ENCODE measurements at regions not wholly inside any gene's neighbourhood (a gene's known extent, or its start where the extent isn't known, plus 50 kb on each side); places are given as distances from the start of the nearest gene placed in this dataset.
"Not testable (repeated sequence)": the region's sequence is repeated elsewhere in the genome, so short reads cannot be mapped to it uniquely, and the experiment has no call there.

- Histone ChIP-seq H3K36me3 (no peaks in the 10 kb centered on the region), H3K4me1 (peaks cover 0 to 18% (median 6%) of the 10 kb centered on the region in 12 donors), H3K27me3 (no peaks in the 10 kb centered on the region), H3K9me3 (peaks cover 0 to 4% (median 0%) of the 10 kb centered on the region in 12 donors), H3K27ac (no peak overlapping the region), H3K4me3 (no peak overlapping the region)
- intact Hi-C loops (cut with DNase I), result loop anchor here in 7 of 10 donors (2.0 to 10.0 kb wide), 10 partner anchors 43 to 1035 kb away; no protein-coding TSS in a partner anchor
- ATAC-seq, result no peak
- TF ChIP-seq CTCF (IDR thresholded peaks at IDR 0.05), result no peak
- no peak for TF ChIP-seq POLR2A (IDR thresholded peaks at IDR 0.05)
- DNase-seq, result no peak
These were observed 764.2 kb downstream of the DIAPH3 start for GRCh38 chr13:59399513-59399912.

GRCh38 chr13:59404331-59404730, 759.4 kb downstream of the DIAPH3 start:
- intact Hi-C loops (cut with DNase I), result no loop called here
- Histone ChIP-seq H3K27ac (no peak overlapping the region), H3K4me3 (no peak overlapping the region), H3K9me3 (peaks cover 0 to 23% (median 6%) of the 10 kb centered on the region in 12 donors), H3K4me1 (peaks cover 0 to 9% (median 4%) of the 10 kb centered on the region in 12 donors), H3K36me3 (no peaks in the 10 kb centered on the region), H3K27me3 (no peaks in the 10 kb centered on the region)
- no peak for DNase-seq
- no peak for TF ChIP-seq CTCF (IDR thresholded peaks at IDR 0.05)
- TF ChIP-seq POLR2A (IDR thresholded peaks at IDR 0.05), result no peak
- no peak for ATAC-seq

GRCh38 chr13:59407251-59407650, 756.5 kb downstream of the DIAPH3 start:
- intact Hi-C loops (cut with DNase I), result loop anchor here in 1 of 10 donors (5.0 kb wide), 1 partner anchor 770 kb away; no protein-coding TSS in a partner anchor
- H3K9me3 ChIP-seq, result peaks cover 0 to 23% (median 6%) of the 10 kb centered on the region in 12 donors
- not testable (repeated sequence) for H3K27me3 ChIP-seq, DNase-seq, H3K27ac ChIP-seq, H3K4me3 ChIP-seq, ATAC-seq, H3K36me3 ChIP-seq
- peaks cover 0 to 14% (median 5%) of the 10 kb centered on the region in 12 donors for H3K4me1 ChIP-seq
- 91 to 99% (median 99%) methylated on average over 2 of the region's 2 CpGs for WGBS, 4 donors

- H3K4me1 ChIP-seq, result peaks cover 0 to 18% (median 5%) of the 10 kb centered on the region in 12 donors
- intact Hi-C loops (cut with DNase I), result loop anchor here in 1 of 10 donors (5.0 kb wide), 1 partner anchor 771 kb away; no protein-coding TSS in a partner anchor
These were observed 755.0 kb downstream of the DIAPH3 start for GRCh38 chr13:59408738-59409137.

More at GRCh38 chr13:59408738-59409137, 755.0 kb downstream of the DIAPH3 start:
- no peak for DNase-seq
- TF ChIP-seq POLR2A (IDR thresholded peaks at IDR 0.05), result no peak
- no peak for TF ChIP-seq CTCF (IDR thresholded peaks at IDR 0.05)
- Histone ChIP-seq H3K27me3 (no peaks in the 10 kb centered on the region), H3K4me3 (no peak overlapping the region), H3K27ac (peak overlapping the region in 1 of 12 donors; percentile 14), H3K9me3 (peaks cover 0 to 23% (median 6%) of the 10 kb centered on the region in 12 donors), H3K36me3 (no peaks in the 10 kb centered on the region)
- 84 to 92% (median 86%) methylated on average over 5 of the region's 5 CpGs for WGBS, 4 donors
- ATAC-seq, result no peak

All from heart left ventricle (tissue), 16 donors.